Bronchial epithelial cell (primary cell): ENCODE measurements at regions not wholly inside any gene's neighbourhood (a gene's known extent, or its start where the extent isn't known, plus 50 kb on each side); places are given as distances from the start of the nearest gene placed in this dataset.

Source experiments
- DNase-seq: peaks from one replicate; pipeline ENCODE4 v3.0.0-alpha.2; 2010; ENCODE audit warnings: low read depth
- FAIRE-seq: peaks from 2 replicates; lab custom pipeline; 2011; peaks lifted over from hg19 to GRCh38; lab: Jason Lieb, UNC
- H3K27me3 ChIP-seq: 2 replicates; pipeline ENCODE4 v1.5.1; 2011; ENCODE audit warnings: low read length; ENCODE audit not compliant: control insufficient read depth, insufficient read depth
- H3K36me3 ChIP-seq: 2 replicates; pipeline ENCODE4 v1.5.1; 2011; ENCODE audit warnings: low read length; ENCODE audit not compliant: control insufficient read depth, insufficient read depth
- H3K4me3 ChIP-seq: 2 replicates; pipeline ENCODE4 v1.5.1; 2011; ENCODE audit warnings: mild to moderate bottlenecking, low read depth, low read length, control low read depth
- TF ChIP-seq, protein P1 (sequence below): IDR thresholded peaks from 2 replicates; pipeline ENCODE4 v1.5.1; 2011; ENCODE audit warnings: mild to moderate bottlenecking, moderate library complexity, low read length, control low read depth, inconsistent platforms; ENCODE audit not compliant: insufficient read depth, severe bottlenecking

DNA sequence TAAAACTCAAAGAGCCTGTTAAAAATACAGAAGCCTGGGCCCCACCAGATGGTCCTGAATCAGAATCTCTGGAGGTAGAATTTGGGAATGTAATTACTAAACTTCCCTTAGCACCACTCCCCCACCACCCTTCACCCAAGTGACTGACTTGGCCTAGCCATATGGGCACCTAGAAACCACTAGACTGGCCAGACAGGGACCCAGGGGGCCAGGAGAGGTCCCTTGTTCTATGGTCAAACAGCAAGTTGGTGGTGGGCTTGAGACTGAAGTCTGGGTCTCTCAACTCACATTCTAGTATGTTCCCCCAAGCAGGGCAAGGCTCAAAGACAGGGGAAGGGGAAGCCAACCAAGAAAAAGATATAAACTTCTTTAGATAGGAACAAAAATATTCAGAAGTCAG, 301.5 kb upstream of the TLE3 start:
- DNase-seq, result no peak
- no peak overlapping the region for H3K4me3 ChIP-seq
- no peaks in the 10 kb centered on the region for H3K36me3 ChIP-seq
- no peak for FAIRE-seq
- TF ChIP-seq, protein P1, sequence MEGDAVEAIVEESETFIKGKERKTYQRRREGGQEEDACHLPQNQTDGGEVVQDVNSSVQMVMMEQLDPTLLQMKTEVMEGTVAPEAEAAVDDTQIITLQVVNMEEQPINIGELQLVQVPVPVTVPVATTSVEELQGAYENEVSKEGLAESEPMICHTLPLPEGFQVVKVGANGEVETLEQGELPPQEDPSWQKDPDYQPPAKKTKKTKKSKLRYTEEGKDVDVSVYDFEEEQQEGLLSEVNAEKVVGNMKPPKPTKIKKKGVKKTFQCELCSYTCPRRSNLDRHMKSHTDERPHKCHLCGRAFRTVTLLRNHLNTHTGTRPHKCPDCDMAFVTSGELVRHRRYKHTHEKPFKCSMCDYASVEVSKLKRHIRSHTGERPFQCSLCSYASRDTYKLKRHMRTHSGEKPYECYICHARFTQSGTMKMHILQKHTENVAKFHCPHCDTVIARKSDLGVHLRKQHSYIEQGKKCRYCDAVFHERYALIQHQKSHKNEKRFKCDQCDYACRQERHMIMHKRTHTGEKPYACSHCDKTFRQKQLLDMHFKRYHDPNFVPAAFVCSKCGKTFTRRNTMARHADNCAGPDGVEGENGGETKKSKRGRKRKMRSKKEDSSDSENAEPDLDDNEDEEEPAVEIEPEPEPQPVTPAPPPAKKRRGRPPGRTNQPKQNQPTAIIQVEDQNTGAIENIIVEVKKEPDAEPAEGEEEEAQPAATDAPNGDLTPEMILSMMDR, result no peak
- peaks cover 7% of the 10 kb centered on the region for H3K27me3 ChIP-seq

DNA sequence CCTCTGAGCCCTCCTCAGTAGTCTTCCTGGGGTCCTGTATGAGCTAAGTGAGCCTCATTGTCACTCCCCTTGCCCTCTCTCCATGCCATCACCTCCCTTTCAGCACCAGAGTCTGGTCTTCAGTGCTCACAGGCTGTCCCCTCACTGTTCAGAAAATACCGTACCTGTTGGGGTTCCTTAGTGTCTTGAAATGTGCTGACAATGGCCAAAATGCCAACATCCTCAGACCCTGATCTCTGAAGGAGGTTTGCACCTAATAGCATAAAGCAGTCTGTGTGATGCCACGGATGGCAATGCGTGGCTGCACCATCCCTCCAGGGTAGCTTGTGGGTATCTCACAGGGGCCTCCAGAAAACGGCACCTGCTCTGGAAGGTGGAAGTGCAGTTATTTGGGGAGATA, 301.0 kb upstream of the TLE3 start:
- Histone ChIP-seq H3K4me3 (no peak overlapping the region), H3K27me3 (peaks cover 7% of the 10 kb centered on the region), H3K36me3 (no peaks in the 10 kb centered on the region)
- TF ChIP-seq, protein P1, result no peak
- DNase-seq (no peak), FAIRE-seq (no peak)

- FAIRE-seq (no peak), DNase-seq (no peak)
- Histone ChIP-seq H3K27me3 (peaks cover 4% of the 10 kb centered on the region), H3K4me3 (no peak overlapping the region), H3K36me3 (no peaks in the 10 kb centered on the region)
- TF ChIP-seq, protein P1, result no peak
Measured at GRCh38 chr15:70396807-70397206, 299.1 kb upstream of the TLE3 start.

GRCh38 chr15:70395164-70395563, 297.4 kb upstream of the TLE3 start:
- no peaks in the 10 kb centered on the region for H3K36me3 ChIP-seq
- no peak overlapping the region for H3K4me3 ChIP-seq
- TF ChIP-seq, protein P1, result no peak
- peaks cover 4% of the 10 kb centered on the region for H3K27me3 ChIP-seq
- peak; percentile 13 for FAIRE-seq
- no peak for DNase-seq

DNA sequence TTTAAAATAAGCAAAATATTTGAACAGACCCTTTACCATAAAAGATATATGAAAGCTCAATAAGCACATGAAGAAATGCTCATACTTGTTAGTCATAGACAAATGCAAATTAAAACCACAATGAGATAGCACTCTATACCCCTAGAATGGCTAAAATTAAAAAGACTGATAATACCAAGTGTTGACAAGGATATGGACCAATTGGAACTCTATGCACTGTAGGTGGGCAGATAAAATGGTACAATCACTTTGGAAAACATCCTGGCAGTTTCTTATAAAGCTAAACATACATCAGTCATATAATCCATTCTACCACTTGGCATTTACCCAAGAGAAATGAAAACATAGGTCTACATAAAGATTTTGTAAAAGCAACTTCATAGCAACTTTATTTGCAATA, 293.0 kb upstream of the TLE3 start:
- H3K27me3 ChIP-seq, result peaks cover 3% of the 10 kb centered on the region
- TF ChIP-seq, protein P1, result no peak
- FAIRE-seq (no peak), DNase-seq (no peak)
- H3K4me3 ChIP-seq, result no peak overlapping the region
- no peaks in the 10 kb centered on the region for H3K36me3 ChIP-seq

GRCh38 chr15:70387993-70388392, 290.3 kb upstream of the TLE3 start:
- no peak for DNase-seq
- Histone ChIP-seq H3K27me3 (peaks cover 1% of the 10 kb centered on the region), H3K36me3 (no peaks in the 10 kb centered on the region), H3K4me3 (no peak overlapping the region)
- no peak for FAIRE-seq
- TF ChIP-seq, protein P1, result no peak
